ENCODE measurements at regions not wholly inside any gene's neighbourhood (a gene's known extent, or its start where the extent isn't known, plus 50 kb on each side); places are given as distances from the start of the nearest gene placed in this dataset.

DNA sequence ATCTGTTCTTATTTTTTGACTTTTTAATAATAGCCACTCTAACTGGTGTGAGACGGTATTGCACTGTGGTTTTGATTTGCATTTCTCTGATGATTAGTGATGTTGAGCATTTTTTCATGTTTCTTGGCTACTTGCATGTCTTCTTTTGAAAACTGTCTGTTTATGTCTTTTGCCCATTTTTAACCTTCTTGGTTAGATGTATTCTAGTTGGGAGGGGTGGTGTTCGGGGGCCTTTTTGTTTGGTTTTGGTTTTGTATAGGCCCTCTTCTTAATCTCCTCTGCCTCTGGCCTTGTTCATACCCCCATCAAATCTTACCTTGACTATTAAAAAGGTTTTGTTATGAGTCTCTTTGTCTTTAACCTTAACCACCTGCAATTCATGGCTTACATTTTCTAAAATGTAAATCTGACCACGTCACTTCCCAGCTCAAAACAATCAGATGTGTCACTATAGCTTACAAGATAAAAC lies 107.8 kb upstream of the NR4A3 start:
- TF ChIP-seq, protein P1, sequence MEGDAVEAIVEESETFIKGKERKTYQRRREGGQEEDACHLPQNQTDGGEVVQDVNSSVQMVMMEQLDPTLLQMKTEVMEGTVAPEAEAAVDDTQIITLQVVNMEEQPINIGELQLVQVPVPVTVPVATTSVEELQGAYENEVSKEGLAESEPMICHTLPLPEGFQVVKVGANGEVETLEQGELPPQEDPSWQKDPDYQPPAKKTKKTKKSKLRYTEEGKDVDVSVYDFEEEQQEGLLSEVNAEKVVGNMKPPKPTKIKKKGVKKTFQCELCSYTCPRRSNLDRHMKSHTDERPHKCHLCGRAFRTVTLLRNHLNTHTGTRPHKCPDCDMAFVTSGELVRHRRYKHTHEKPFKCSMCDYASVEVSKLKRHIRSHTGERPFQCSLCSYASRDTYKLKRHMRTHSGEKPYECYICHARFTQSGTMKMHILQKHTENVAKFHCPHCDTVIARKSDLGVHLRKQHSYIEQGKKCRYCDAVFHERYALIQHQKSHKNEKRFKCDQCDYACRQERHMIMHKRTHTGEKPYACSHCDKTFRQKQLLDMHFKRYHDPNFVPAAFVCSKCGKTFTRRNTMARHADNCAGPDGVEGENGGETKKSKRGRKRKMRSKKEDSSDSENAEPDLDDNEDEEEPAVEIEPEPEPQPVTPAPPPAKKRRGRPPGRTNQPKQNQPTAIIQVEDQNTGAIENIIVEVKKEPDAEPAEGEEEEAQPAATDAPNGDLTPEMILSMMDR (IDR thresholded peaks at IDR 0.05; ENCODE audit: low read depth, low read length, missing control alignments): no peak
- DNase-seq (ENCODE audit: extremely low read depth, low read depth): no peak
- no peak overlapping the region for H3K4me3 ChIP-seq (replicated peaks; ENCODE audit: low read depth, low read length)

DNA sequence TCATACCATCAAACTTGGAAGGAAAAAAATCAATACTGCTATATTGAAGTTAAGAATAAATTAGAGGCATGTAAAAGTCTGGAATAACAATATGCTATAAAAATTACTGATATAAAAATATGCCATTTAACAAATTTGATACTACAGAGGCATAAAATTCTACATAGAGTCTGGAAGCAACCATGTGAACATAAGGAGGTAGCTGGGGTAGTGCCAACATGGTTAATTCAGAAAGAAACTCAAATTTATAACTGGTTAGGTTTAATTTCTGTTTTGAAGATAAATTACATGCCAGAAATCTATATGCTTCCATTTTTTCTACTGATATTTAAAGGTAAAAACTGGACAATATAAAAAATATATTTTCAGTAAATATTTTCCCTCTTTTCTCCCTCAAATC lies 103.1 kb upstream of the NR4A3 start:
- DNase-seq (ENCODE audit: extremely low read depth, low read depth): no peak
- no peak overlapping the region for H3K4me3 ChIP-seq (replicated peaks; ENCODE audit: low read depth, low read length)
- TF ChIP-seq, protein P1 (IDR thresholded peaks at IDR 0.05; ENCODE audit: low read depth, low read length, missing control alignments): no peak

DNA sequence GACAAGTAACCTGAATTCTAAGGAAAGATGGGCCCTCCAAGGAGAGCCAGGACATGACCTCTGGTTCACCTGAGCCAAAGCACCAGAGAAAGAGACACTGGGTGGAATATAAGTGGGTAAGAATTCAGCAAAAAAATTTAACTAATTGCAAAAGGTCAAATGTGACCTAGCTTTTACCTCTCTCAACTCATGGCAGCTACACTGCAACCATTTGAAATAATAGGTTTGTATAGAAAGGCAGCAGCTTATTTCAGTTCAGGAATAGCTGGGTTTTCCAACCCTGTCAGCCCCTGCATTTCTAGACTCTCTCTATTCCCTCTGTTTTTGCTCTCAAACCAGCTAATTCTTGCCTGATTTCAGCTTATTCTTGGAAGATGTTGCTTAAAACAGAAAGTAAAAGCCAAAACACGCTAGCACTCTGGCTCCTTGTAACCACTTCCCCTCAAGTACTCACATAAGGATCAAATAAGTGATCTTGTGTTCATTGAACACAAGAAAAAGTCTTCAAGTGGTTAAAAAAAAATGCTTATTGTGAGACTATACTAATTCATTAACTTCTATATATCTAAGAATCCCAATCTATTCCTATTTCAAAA lies 101.1 kb upstream of the NR4A3 start:
- TF ChIP-seq, protein P1 (IDR thresholded peaks at IDR 0.05; ENCODE audit: low read depth, low read length, missing control alignments): no peak
- DNase-seq (ENCODE audit: extremely low read depth, low read depth): no peak
- H3K4me3 ChIP-seq (replicated peaks; ENCODE audit: low read depth, low read length): no peak overlapping the region

DNA sequence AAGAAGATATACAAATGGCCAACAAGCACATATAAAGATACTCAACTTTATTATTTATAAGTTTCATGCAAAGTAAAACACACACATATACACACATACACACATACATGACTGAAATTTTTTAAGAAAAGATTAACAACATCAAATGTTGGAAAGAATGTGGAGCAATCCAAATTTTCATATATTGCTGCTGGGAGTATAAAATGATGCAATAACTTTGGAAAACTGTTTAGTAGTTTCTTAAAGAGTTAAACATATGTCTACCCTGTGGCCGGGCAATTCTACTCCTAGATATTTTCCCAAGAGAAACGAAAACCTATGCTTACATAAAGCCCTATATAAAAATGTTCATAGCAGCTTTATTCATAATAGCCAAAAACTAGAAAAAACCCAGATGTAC lies 99.8 kb upstream of the NR4A3 start:
- no peak overlapping the region for H3K4me3 ChIP-seq (replicated peaks; ENCODE audit: low read depth, low read length)
- no peak for DNase-seq (ENCODE audit: extremely low read depth, low read depth)
- TF ChIP-seq, protein P1 (IDR thresholded peaks at IDR 0.05; ENCODE audit: low read depth, low read length, missing control alignments): no peak

DNA sequence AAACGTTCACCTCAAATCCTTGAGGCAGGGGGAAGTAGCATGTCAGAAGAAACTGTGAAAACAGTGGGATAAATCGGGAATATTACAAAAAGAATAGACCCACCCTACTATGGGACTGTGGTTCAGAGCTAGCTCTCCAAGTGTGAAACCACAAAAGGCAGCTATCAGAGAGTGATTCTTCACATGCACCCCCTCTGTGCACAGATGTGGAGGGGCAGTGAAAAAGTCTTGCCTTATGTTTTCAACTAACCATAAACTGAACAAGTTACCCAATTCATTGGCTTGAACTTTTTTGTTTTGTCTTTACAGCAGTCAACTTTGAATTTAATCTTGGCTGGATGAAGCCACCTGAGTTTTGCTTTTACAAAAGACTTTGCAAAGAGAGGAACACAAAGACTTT lies 98.8 kb upstream of the NR4A3 start:
- DNase-seq (ENCODE audit: extremely low read depth, low read depth): no peak
- TF ChIP-seq, protein P1 (IDR thresholded peaks at IDR 0.05; ENCODE audit: low read depth, low read length, missing control alignments): no peak
- H3K4me3 ChIP-seq (replicated peaks; ENCODE audit: low read depth, low read length): no peak overlapping the region

DNA sequence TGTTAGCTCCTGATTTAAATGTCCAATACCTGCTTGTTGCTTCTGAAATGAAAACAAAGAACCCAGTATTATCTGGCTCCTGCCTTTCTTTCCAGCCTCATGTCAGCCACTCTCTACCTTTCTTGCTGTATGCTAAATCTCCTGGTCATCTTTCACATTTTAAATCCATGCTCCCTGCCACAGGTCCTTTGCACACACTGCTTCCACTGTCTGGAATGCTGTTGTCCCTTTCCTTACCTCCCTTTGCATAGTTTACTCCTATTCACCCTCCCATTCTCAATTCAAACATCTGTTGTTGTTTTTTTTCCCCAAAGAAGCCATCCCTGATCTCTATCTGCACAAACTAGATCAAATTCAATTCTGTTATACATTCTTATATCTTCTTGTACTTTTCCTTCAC lies 97.0 kb upstream of the NR4A3 start:
- no peak overlapping the region for H3K4me3 ChIP-seq (replicated peaks; ENCODE audit: low read depth, low read length)
- DNase-seq (ENCODE audit: extremely low read depth, low read depth): no peak
- TF ChIP-seq, protein P1 (IDR thresholded peaks at IDR 0.05; ENCODE audit: low read depth, low read length, missing control alignments): no peak

DNA sequence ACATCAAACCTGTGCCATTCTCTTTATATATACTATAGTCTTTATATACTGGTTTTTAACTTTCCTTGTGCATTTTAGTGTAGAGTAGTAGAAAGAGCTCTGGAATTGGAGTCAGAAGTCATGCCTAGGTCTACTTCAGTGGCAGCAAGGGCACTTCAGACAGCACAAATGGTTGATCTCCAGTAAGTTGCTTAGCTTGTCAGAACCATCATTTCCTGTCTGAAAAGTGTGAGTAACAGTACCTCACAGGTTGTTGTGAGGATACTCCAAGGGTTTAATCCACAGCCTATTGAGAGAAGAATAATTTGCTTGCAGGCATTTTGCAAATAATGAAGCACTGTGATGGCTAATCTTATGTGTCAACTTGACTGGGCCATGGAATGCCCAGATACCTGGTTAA lies 95.8 kb upstream of the NR4A3 start:
- no peak for DNase-seq (ENCODE audit: extremely low read depth, low read depth)
- no peak overlapping the region for H3K4me3 ChIP-seq (replicated peaks; ENCODE audit: low read depth, low read length)
- TF ChIP-seq, protein P1 (IDR thresholded peaks at IDR 0.05; ENCODE audit: low read depth, low read length, missing control alignments): no peak

All from HFF-Myc (cell line).